RCC 7860 (cell line): ENCODE measurements at regions not wholly inside any gene's neighbourhood (a gene's known extent, or its start where the extent isn't known, plus 50 kb on each side); places are given as distances from the start of the nearest gene placed in this dataset.

Experiments used
- DNase-seq: peaks from one replicate; pipeline ENCODE4 v3.0.0-alpha.2; 2015; ENCODE audit warnings: low spot score
- FAIRE-seq: peaks from 2 replicates; lab custom pipeline; 2012; peaks lifted over from hg19 to GRCh38; lab: Jason Lieb, UNC

- no peak for FAIRE-seq
- DNase-seq = no peak
Measured at GRCh38 chr1:87194271-87194774, 134.4 kb upstream of the LMO4 start.

DNA sequence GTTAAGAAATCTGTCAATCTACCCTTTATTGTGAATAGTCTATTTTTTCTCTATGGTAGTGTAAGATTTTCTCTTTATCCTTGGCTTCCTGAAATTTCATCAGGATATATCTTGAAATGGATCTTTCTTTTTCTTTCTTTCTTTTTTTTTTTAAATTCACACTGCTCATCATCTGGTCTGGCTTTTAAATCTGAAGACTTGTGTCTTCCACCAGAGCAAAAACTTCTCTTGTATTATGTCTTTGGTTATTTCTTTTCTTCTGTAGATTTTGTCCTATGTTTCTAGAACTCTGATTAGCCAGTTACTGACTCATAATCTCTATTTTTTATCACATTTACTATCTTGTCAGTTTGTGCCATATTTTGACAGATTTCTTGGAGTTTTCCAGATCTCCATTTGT, 133.8 kb upstream of the LMO4 start:
- FAIRE-seq (no peak), DNase-seq (no peak)

DNA sequence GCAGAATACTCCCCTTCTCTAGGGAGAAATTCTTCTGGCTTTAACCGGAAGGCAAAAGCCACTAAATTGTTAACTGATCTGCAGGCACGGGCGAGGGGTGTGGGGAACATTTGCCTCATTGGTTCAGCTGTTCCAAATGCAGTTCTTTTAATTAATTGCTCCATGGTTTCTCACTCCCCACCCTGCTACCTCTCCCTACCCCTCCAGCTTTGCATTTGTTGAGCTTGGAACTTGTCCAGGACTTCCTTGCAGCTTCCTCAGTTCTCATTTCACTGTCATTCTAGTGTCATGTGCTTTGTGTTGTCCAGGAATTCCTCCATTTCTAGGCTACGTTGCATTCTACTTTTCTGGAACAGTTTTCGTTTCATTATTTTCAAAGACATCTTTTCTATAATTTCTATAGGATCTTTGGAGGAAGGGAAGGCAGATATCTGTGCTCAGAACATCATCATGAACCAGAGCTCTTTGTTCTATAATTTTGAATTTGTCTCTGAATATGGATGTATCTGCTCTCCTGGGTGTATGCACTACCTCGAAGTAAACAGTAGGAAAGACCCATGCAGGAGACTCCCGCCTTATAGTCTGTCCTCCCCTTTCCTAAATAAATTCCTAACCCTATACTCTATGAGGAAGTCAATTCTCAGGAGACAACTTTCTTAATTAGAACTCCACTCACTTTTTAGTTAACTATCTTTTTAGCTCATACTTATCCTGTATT, 132.4 kb upstream of the LMO4 start:
- no peak for FAIRE-seq
- DNase-seq = no peak

DNA sequence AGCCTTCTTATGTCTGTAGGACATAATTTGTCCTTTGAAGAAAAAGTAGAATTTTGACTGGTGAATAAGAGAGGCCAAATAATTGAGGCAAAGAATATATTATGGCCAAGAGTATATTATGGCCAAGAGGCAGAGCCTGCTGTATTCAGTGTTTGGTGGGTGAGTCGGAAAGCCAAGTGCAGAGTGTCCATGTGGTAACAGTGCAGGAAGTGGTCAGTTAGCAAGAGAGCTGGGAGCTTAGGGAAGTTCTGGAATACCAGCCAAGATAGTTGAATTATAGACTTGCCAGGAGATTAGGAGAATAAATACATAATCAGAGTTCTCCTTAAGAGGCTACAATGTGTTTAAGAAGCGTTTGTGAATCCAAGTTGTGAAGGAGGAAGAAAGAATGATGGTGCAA, 131.5 kb upstream of the LMO4 start:
- DNase-seq (peak; percentile 36), FAIRE-seq (no peak)

- FAIRE-seq (no peak), DNase-seq (no peak)
Measured at GRCh38 chr1:87197641-87198040, 131.0 kb upstream of the LMO4 start.

DNA sequence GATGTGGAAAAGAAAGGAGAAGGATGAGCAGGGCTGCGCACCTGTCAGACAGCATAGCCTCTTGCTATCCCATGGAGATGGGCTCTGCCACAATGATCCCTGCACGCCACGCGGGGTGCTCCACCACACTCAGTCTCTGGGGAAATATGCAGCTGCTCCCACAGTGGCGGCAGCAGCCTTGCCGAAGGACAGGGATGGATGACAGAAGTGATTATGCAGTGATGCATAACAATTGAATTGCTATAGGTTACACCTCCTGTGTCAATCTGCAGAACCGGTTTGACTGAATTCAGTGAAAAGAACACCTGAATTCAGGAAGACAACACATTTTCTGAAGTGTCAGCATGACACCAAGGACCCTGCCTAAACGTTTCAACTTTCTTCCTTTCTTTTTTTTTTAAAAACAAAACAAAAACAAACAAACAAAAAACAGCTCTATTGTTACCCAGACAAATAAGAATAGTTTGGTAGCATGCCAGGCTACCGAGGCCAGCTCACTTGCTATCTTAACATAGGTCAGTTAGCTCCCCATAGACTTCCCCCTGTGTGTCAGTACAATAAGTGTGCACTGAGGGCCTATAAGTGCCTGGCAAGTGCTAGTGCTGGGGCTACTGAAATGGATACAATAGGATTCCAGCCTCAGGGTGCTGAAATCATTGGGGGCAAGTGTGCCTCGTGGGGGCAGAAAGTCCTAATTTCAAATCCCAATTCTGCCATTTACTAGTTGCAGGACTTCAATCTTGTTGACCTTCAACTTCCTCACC, 127.6 kb upstream of the LMO4 start:
- no peak for FAIRE-seq
- DNase-seq = no peak

- DNase-seq (no peak), FAIRE-seq (no peak)
Measured at GRCh38 chr1:87201768-87202167, 126.9 kb upstream of the LMO4 start.

GRCh38 chr1:87202451-87202850, 126.2 kb upstream of the LMO4 start:
- FAIRE-seq = no peak
- no peak for DNase-seq

- no peak for FAIRE-seq
- no peak for DNase-seq
Measured at GRCh38 chr1:87202922-87203655, 125.6 kb upstream of the LMO4 start.

DNA sequence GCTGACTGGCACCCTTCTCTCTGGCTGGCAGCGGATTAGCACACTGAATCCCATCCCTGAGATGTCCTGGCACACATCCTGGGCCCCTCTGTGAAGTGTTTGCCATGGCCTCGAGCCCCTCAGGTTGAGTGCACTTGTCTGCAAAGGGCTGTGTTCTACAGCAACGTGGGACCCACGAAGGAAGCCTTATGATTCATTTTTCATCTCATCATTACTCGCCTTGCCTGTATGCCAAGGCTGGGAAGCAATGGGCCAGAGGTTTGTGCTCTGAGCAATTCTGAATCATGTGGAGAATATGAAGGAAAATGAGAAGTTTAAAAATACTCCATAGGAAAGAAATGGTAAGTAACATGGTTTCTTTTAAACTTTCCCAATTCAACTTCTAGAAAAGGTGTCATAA, 124.8 kb upstream of the LMO4 start:
- FAIRE-seq = no peak

GRCh38 chr1:87204441-87204840, 124.2 kb upstream of the LMO4 start:
- no peak for FAIRE-seq
- DNase-seq = no peak

More for the DNA sequence above, 124.8 kb upstream of the LMO4 start:
- DNase-seq = peak; percentile 29

GRCh38 chr1:87204921-87205320, 123.8 kb upstream of the LMO4 start:
- DNase-seq (no peak), FAIRE-seq (no peak)

- no peak for DNase-seq
- FAIRE-seq = no peak
Measured at GRCh38 chr1:87206044-87206831, 122.4 kb upstream of the LMO4 start.

DNA sequence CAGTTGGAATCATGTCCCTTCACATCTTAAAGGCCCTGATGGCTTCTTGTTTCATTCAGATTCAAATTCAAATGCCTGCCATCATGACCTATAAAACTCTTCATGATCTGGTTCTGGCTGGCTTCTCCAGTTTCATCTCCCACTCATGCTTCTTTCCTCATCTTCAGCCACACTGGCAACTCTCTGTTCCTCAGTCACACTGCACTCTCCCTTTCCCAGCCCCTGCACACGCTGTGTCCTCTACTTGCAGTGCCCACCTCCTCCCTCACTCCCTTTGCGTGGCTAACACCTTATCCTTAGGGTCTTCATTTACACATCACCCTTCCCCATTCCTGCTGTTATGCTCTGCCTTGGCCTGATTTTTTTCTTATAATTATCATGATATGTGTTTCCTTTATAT, 120.6 kb upstream of the LMO4 start:
- FAIRE-seq (no peak), DNase-seq (no peak)

DNA sequence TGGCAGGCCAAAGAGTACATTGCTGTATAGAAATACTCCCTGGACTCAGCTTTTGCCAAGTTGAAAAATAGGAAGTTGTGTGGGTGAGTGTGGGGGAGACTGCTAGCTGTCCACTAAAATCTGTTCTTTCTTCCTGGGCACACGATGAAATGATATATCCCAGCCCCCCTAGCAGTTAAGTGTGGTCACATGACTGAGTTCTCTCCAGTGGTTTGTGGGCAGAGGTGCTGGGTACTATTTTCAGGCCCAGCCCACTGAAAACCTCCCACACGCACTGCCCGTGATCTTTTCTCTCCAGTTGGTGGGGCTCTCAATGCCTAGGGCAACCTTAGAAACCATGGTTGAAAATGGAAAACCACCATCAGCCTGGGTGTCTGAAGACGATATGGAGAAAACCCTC, 119.7 kb upstream of the LMO4 start:
- DNase-seq (no peak), FAIRE-seq (no peak)

DNA sequence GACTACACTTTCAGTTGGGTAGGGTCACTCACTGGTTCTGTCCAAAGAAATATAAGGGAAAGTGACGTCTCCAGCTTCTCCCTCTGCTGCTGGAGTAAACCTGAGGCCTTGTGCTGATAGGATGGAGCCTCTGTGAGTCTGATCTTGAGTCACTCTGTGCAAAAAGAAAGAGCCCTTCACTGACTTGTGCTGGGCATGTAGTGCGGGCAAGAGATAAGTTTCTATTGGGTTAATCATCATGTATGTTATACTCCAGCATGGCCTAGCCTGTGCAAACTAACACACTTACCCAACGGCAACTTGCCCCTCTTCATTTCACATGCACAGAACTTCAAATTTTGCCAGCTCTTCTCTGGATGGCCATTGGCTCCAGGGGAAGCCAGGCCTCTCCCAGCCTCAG, 118.5 kb upstream of the LMO4 start:
- FAIRE-seq (no peak), DNase-seq (no peak)

DNA sequence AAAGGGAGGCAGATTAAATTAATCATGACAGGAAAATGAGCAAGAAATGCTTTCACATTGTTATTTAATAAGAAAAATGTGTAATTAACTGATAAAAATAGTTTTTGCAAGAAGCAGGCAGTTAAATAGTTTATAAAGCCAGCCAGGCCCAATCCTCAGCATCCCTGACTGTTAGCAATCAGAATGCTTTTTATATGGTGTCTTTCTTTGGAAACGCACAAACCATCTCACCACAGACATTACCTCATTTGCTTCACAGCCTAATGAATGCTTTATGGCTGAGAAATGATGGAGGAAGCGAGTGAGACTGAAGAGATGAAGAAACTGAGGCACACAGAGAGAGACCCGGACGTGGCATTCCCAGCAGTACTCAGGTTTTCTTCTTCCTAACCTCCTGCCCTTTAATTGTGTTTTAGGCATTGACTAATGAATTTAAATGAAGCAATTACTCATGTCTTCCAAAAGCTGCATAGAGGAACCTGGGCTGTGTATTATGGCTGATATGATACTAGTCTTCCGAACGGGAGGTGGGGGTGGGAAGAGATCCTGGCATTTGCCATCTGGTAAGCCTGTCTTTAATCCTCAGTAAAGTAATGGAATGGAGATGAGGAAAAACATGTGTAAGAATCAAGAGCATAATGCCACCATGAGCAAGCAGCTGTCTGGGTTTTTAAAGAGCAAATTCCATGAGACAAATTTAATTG, 116.1 kb upstream of the LMO4 start:
- no peak for DNase-seq
- no peak for FAIRE-seq

- DNase-seq (no peak), FAIRE-seq (no peak)
Measured at GRCh38 chr1:87213135-87213515, 115.6 kb upstream of the LMO4 start.

GRCh38 chr1:87215592-87215991, 113.1 kb upstream of the LMO4 start:
- FAIRE-seq = no peak
- no peak for DNase-seq

DNA sequence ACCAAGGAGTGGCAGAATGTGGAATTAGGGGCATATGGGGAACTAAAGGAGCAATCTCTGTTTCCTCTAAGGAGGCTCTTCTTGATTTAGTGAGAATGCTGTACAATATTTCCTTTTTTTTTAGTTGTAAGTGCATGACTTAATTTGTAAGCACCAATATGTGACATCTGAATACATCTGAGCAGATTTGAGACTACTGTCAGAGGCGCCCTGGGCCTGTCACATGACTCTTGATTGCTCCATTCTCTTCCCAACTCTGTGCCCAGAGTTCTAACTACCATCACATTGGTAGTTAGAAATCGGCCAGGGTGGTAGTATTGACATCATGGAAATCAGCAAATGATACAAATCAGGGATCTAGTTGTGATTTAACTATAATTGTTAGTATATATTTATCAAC, 110.1 kb upstream of the LMO4 start:
- FAIRE-seq = no peak
- DNase-seq = no peak
